ENCODE measurements at regions not wholly inside any gene's neighbourhood (a gene's known extent, or its start where the extent isn't known, plus 50 kb on each side); places are given as distances from the start of the nearest gene placed in this dataset.

- Histone ChIP-seq H3K9me3 (ENCODE audit: low read depth, low read length) (no peaks in the 10 kb centered on the region), H3K27me3 (ENCODE audit: insufficient read depth, low read length) (no peaks in the 10 kb centered on the region), H3K4me3 (ENCODE audit: low read length) (no peak overlapping the region), H3K4me1 (ENCODE audit: insufficient read depth, low read length) (no peaks in the 10 kb centered on the region)
Observed at GRCh38 chrX:39532761-39533160, 565.0 kb downstream of the BCOR start.

GRCh38 chrX:39534949-39535348 is 562.8 kb downstream of the BCOR start:
- Histone ChIP-seq H3K9me3 (ENCODE audit: low read depth, low read length) (no peaks in the 10 kb centered on the region), H3K4me1 (ENCODE audit: insufficient read depth, low read length) (no peaks in the 10 kb centered on the region), H3K27me3 (ENCODE audit: insufficient read depth, low read length) (no peaks in the 10 kb centered on the region), H3K4me3 (ENCODE audit: low read length) (no peak overlapping the region)

GRCh38 chrX:39536211-39536610 is 561.5 kb downstream of the BCOR start:
- H3K27me3 ChIP-seq (ENCODE audit: insufficient read depth, low read length), result no peaks in the 10 kb centered on the region
- no peak overlapping the region for H3K4me3 ChIP-seq (ENCODE audit: low read length)

GRCh38 chrX:39541881-39542280 is 555.9 kb downstream of the BCOR start:
- Histone ChIP-seq H3K9me3 (ENCODE audit: low read depth, low read length) (no peaks in the 10 kb centered on the region), H3K4me3 (ENCODE audit: low read length) (no peak overlapping the region), H3K4me1 (ENCODE audit: insufficient read depth, low read length) (no peaks in the 10 kb centered on the region), H3K27me3 (ENCODE audit: insufficient read depth, low read length) (no peaks in the 10 kb centered on the region)

More at GRCh38 chrX:39536211-39536610, 561.5 kb downstream of the BCOR start:
- Histone ChIP-seq H3K4me1 (ENCODE audit: insufficient read depth, low read length) (no peaks in the 10 kb centered on the region), H3K9me3 (ENCODE audit: low read depth, low read length) (no peaks in the 10 kb centered on the region)

GRCh38 chrX:39542316-39542715 is 555.4 kb downstream of the BCOR start:
- H3K4me3 ChIP-seq (ENCODE audit: low read length), result no peak overlapping the region
- no peaks in the 10 kb centered on the region for H3K4me1 ChIP-seq (ENCODE audit: insufficient read depth, low read length)
- H3K9me3 ChIP-seq (ENCODE audit: low read depth, low read length), result no peaks in the 10 kb centered on the region
- no peaks in the 10 kb centered on the region for H3K27me3 ChIP-seq (ENCODE audit: insufficient read depth, low read length)

GRCh38 chrX:39550795-39551361 is 546.9 kb downstream of the BCOR start:
- Histone ChIP-seq H3K4me3 (ENCODE audit: low read length) (no peak overlapping the region), H3K9me3 (ENCODE audit: low read depth, low read length) (no peaks in the 10 kb centered on the region), H3K4me1 (ENCODE audit: insufficient read depth, low read length) (no peaks in the 10 kb centered on the region), H3K27me3 (ENCODE audit: insufficient read depth, low read length) (no peaks in the 10 kb centered on the region)

- Histone ChIP-seq H3K27me3 (ENCODE audit: insufficient read depth, low read length) (no peaks in the 10 kb centered on the region), H3K9me3 (ENCODE audit: low read depth, low read length) (no peaks in the 10 kb centered on the region), H3K4me1 (ENCODE audit: insufficient read depth, low read length) (no peaks in the 10 kb centered on the region), H3K4me3 (ENCODE audit: low read length) (no peak overlapping the region)
Observed at GRCh38 chrX:39551762-39552161, 546.0 kb downstream of the BCOR start.

- Histone ChIP-seq H3K27me3 (ENCODE audit: insufficient read depth, low read length) (no peaks in the 10 kb centered on the region), H3K4me1 (ENCODE audit: insufficient read depth, low read length) (no peaks in the 10 kb centered on the region), H3K4me3 (ENCODE audit: low read length) (no peak overlapping the region), H3K9me3 (ENCODE audit: low read depth, low read length) (no peaks in the 10 kb centered on the region)
Observed at GRCh38 chrX:39555431-39555830, 542.3 kb downstream of the BCOR start.

GRCh38 chrX:39556056-39556455 is 541.7 kb downstream of the BCOR start:
- no peaks in the 10 kb centered on the region for H3K27me3 ChIP-seq (ENCODE audit: insufficient read depth, low read length)
- H3K4me3 ChIP-seq (ENCODE audit: low read length), result no peak overlapping the region
- no peaks in the 10 kb centered on the region for H3K4me1 ChIP-seq (ENCODE audit: insufficient read depth, low read length)
- H3K9me3 ChIP-seq (ENCODE audit: low read depth, low read length), result no peaks in the 10 kb centered on the region

GRCh38 chrX:39559229-39559628 is 538.5 kb downstream of the BCOR start:
- no peaks in the 10 kb centered on the region for H3K27me3 ChIP-seq (ENCODE audit: insufficient read depth, low read length)
- peaks cover 8% of the 10 kb centered on the region for H3K4me1 ChIP-seq (ENCODE audit: insufficient read depth, low read length)
- H3K4me3 ChIP-seq (ENCODE audit: low read length), result no peak overlapping the region
- H3K9me3 ChIP-seq (ENCODE audit: low read depth, low read length), result no peaks in the 10 kb centered on the region

- H3K9me3 ChIP-seq (ENCODE audit: low read depth, low read length), result no peaks in the 10 kb centered on the region
- H3K4me3 ChIP-seq (ENCODE audit: low read length), result no peak overlapping the region
- no peaks in the 10 kb centered on the region for H3K27me3 ChIP-seq (ENCODE audit: insufficient read depth, low read length)
- peaks cover 8% of the 10 kb centered on the region for H3K4me1 ChIP-seq (ENCODE audit: insufficient read depth, low read length)
Observed at GRCh38 chrX:39560271-39560670, 537.5 kb downstream of the BCOR start.

GRCh38 chrX:39563178-39563577 is 534.6 kb downstream of the BCOR start:
- Histone ChIP-seq H3K27me3 (ENCODE audit: insufficient read depth, low read length) (no peaks in the 10 kb centered on the region), H3K4me1 (ENCODE audit: insufficient read depth, low read length) (peaks cover 8% of the 10 kb centered on the region), H3K9me3 (ENCODE audit: low read depth, low read length) (no peaks in the 10 kb centered on the region), H3K4me3 (ENCODE audit: low read length) (no peak overlapping the region)

GRCh38 chrX:39564751-39565150 is 533.0 kb downstream of the BCOR start:
- Histone ChIP-seq H3K27me3 (ENCODE audit: insufficient read depth, low read length) (no peaks in the 10 kb centered on the region), H3K4me3 (ENCODE audit: low read length) (no peak overlapping the region), H3K4me1 (ENCODE audit: insufficient read depth, low read length) (peaks cover 8% of the 10 kb centered on the region), H3K9me3 (ENCODE audit: low read depth, low read length) (no peaks in the 10 kb centered on the region)

- Histone ChIP-seq H3K4me3 (ENCODE audit: low read length) (no peak overlapping the region), H3K4me1 (ENCODE audit: insufficient read depth, low read length) (no peaks in the 10 kb centered on the region), H3K27me3 (ENCODE audit: insufficient read depth, low read length) (no peaks in the 10 kb centered on the region), H3K9me3 (ENCODE audit: low read depth, low read length) (no peaks in the 10 kb centered on the region)
Observed at GRCh38 chrX:39574178-39574577, 523.6 kb downstream of the BCOR start.

GRCh38 chrX:39576041-39576872 is 521.5 kb downstream of the BCOR start:
- no peaks in the 10 kb centered on the region for H3K9me3 ChIP-seq (ENCODE audit: low read depth, low read length)
- H3K4me3 ChIP-seq (ENCODE audit: low read length), result no peak overlapping the region
- no peaks in the 10 kb centered on the region for H3K4me1 ChIP-seq (ENCODE audit: insufficient read depth, low read length)
- H3K27me3 ChIP-seq (ENCODE audit: insufficient read depth, low read length), result no peaks in the 10 kb centered on the region
